ENCODE measurements at regions not wholly inside any gene's neighbourhood (a gene's known extent, or its start where the extent isn't known, plus 50 kb on each side); places are given as distances from the start of the nearest gene placed in this dataset.

DNA sequence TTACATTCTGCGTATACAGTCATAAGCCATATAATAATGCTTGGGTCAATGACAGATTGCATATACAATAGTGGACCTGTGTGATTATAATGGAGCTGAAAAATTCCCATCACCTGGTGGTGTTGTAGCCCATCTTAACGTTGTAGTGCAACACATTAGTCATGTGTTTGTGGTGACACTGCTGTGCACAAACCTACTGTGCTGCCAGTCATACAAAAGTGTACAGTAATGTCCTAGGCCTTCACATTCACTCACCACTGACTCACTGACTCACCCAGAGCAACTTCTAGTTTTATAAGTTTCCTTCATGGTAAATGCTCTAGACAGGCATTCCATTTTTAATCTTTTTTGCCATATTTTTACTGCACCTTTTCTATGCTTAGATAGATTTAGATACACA is 194.8 kb upstream of the SEL1L start:
- TF ChIP-seq POLR2A (IDR thresholded peaks at IDR 0.05) (no peak), POLR2AphosphoS5 (IDR thresholded peaks at IDR 0.05) (no peak), EP300 (IDR thresholded peaks at IDR 0.05) (no peak)
- TF ChIP-seq, protein P1, sequence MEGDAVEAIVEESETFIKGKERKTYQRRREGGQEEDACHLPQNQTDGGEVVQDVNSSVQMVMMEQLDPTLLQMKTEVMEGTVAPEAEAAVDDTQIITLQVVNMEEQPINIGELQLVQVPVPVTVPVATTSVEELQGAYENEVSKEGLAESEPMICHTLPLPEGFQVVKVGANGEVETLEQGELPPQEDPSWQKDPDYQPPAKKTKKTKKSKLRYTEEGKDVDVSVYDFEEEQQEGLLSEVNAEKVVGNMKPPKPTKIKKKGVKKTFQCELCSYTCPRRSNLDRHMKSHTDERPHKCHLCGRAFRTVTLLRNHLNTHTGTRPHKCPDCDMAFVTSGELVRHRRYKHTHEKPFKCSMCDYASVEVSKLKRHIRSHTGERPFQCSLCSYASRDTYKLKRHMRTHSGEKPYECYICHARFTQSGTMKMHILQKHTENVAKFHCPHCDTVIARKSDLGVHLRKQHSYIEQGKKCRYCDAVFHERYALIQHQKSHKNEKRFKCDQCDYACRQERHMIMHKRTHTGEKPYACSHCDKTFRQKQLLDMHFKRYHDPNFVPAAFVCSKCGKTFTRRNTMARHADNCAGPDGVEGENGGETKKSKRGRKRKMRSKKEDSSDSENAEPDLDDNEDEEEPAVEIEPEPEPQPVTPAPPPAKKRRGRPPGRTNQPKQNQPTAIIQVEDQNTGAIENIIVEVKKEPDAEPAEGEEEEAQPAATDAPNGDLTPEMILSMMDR (IDR thresholded peaks at IDR 0.05) = no peak
- Histone ChIP-seq H3K27ac (no peak overlapping the region), H3K4me3 (no peak overlapping the region), H3K9me3 (no peaks in the 10 kb centered on the region), H3K36me3 (no peaks in the 10 kb centered on the region), H3K4me1 (peaks cover 0 to 11% (median 2%) of the 10 kb centered on the region in 4 donors), H3K27me3 (no peaks in the 10 kb centered on the region)
- no peak for DNase-seq
- WGBS, 2 donors = 58 to 77% methylated on average over 2 of the region's 2 CpGs
- intact Hi-C loops (cut with DNase I) = no loop called here

DNA sequence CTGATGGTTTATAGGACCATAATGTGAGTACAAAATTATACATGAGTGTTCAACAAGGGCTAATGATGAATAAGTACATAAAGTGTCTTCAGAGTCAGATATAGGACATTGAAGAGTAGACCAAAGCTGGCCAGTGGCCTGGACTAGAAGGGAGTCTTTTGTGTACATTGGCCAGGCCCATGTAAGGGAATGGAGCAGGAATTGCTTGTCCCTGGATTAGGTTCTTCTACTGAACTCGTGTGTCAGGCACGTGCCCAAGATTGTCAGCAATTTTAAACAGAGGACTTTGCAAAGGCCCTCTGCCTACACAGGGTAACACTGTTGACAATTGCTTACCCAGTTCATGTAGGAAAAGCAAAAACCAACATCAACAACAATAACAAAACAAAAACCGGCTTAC is 196.0 kb upstream of the SEL1L start:
- TF ChIP-seq POLR2A (IDR thresholded peaks at IDR 0.05) (no peak), POLR2AphosphoS5 (IDR thresholded peaks at IDR 0.05) (no peak)
- TF ChIP-seq, protein P1 (IDR thresholded peaks at IDR 0.05) = no peak
- Histone ChIP-seq H3K9me3 (no peaks in the 10 kb centered on the region), H3K27ac (no peak overlapping the region), H3K4me1 (peaks cover 0 to 11% (median 2%) of the 10 kb centered on the region in 4 donors), H3K4me3 (no peak overlapping the region), H3K27me3 (no peaks in the 10 kb centered on the region), H3K36me3 (no peaks in the 10 kb centered on the region)
- intact Hi-C loops (cut with DNase I) = no loop called here
- 73 to 79% methylated on average over 3 of the region's 3 CpGs for WGBS, 2 donors
- no peak for DNase-seq

DNA sequence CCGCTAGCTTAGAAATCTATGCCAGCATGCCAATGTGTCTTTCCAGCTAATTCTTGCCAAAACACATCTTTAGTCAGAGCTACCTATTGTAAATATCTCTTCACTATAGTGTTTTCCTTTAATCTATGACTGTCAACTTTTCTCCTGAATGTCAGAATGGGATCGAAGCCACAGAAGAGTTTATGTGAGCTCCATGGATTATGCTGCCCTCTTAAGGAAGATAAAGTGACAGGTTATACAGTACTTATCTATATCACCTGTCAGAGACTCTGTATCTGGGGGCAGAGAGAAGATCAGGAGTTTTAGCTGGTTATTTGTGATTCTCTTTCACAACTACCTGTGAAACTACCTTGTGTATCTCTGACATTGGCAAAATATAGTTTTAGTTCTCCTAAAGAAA is 204.3 kb upstream of the SEL1L start:
- no peak for TF ChIP-seq POLR2AphosphoS5 (IDR thresholded peaks at IDR 0.05)
- TF ChIP-seq EP300 (IDR thresholded peaks at IDR 0.05) = no peak
- TF ChIP-seq, protein P1 (IDR thresholded peaks at IDR 0.05) = no peak
- TF ChIP-seq POLR2A (IDR thresholded peaks at IDR 0.05) = no peak
- WGBS, 2 donors = 77 to 86% methylated on average over 2 of the region's 2 CpGs
- intact Hi-C loops (cut with DNase I) = no loop called here

DNA sequence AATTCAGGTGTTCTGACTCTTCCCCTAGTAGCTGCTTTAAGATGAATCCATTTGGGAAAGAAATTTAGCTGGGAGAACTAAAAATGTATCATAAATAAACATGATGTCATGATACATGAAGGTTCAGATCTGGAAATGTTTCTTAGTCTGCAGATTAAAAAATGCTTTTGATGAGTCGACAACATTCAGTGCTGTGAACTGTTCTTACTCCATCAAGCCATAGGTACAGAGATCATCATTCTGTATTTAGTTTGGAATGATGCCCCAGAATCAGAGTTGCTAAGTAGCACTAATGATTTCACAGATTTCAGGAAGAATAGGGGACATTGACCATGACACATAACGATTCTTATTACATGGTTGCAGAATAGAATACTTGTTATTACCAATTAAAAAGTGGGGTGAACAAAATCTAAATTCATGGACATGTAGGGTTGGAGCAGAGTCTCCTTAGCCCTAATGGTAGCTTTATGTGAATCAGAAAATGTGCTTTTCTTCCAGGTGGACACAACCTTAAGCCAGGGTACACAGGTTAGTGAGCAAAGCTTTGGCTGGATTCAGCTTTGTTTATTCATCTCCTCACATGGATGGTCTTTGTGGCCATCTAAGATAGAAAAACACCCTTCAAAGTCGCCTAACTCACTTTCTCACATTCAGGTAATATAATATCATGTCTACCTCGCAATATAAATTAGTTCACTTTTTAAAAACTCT is 205.4 kb upstream of the SEL1L start:
- Histone ChIP-seq H3K27me3 (no peaks in the 10 kb centered on the region), H3K27ac (no peak overlapping the region), H3K9me3 (no peaks in the 10 kb centered on the region), H3K36me3 (no peaks in the 10 kb centered on the region), H3K4me1 (no peaks in the 10 kb centered on the region), H3K4me3 (no peak overlapping the region)
- TF ChIP-seq, protein P1 (IDR thresholded peaks at IDR 0.05) = no peak
- no peak for TF ChIP-seq EP300 (IDR thresholded peaks at IDR 0.05)
- no peak for TF ChIP-seq POLR2A (IDR thresholded peaks at IDR 0.05)
- no peak for TF ChIP-seq POLR2AphosphoS5 (IDR thresholded peaks at IDR 0.05)
- intact Hi-C loops (cut with DNase I) = no loop called here
- DNase-seq = no peak
- 83 to 89% methylated on average over 4 of the region's 4 CpGs for WGBS, 2 donors

More for the DNA sequence above, 204.3 kb upstream of the SEL1L start:
- DNase-seq = no peak
- Histone ChIP-seq H3K4me3 (no peak overlapping the region), H3K36me3 (no peaks in the 10 kb centered on the region), H3K4me1 (no peaks in the 10 kb centered on the region), H3K9me3 (no peaks in the 10 kb centered on the region), H3K27ac (no peak overlapping the region), H3K27me3 (no peaks in the 10 kb centered on the region)

DNA sequence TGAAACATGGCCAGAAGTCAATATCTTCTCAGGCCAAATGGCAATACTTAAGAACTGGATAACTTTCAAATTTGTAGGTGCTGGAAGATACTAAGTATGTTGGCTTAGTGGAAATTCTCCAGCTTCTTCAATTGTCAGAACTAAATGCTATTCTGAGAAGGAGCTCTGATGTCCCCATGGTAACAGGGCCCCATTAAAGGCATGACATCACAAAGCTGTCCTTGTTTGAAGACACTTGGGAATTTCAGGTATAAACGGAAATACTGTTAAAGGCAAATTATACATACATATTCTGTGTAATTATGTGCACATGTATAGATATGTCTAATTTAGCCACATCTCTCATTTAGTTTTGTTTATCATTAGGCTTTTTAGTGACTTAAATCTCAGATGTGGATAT is 210.0 kb upstream of the SEL1L start:
- H3K27me3 ChIP-seq = no peaks in the 10 kb centered on the region
- H3K9me3 ChIP-seq = no peaks in the 10 kb centered on the region
- no peaks in the 10 kb centered on the region for H3K4me1 ChIP-seq
- intact Hi-C loops (cut with DNase I) = no loop called here
- H3K27ac ChIP-seq = no peak overlapping the region
- H3K36me3 ChIP-seq = no peaks in the 10 kb centered on the region
- WGBS, 2 donors = 39 to 72% methylated on average over 1 of the region's 1 CpG
- no peak overlapping the region for H3K4me3 ChIP-seq
- DNase-seq = no peak
- TF ChIP-seq, protein P1 (IDR thresholded peaks at IDR 0.05) = no peak
- TF ChIP-seq POLR2A (IDR thresholded peaks at IDR 0.05) (no peak), POLR2AphosphoS5 (IDR thresholded peaks at IDR 0.05) (no peak), EP300 (IDR thresholded peaks at IDR 0.05) (no peak)

All from sigmoid colon (tissue), 6 donors.